K562 (cell line): ENCODE measurements at regions not wholly inside any gene's neighbourhood (a gene's known extent, or its start where the extent isn't known, plus 50 kb on each side); places are given as distances from the start of the nearest gene placed in this dataset.
A peak's percentile ranks its signal among the peaks of the same experiment; 100 is the strongest.

ENCODE experiments used
- ATAC-seq: fragments of 200-7000 bp; cut with Tn5 transposase; 3 replicates; pipeline ENCODE4 v1.9.1; 2020; ENCODE audit warnings: moderate library complexity
- BruUV-seq: library from RNA; stranded (reverse); fragments of 400-500 nt; replicated peaks from 2 replicates; lab custom pipeline; 2021; lab: Mats Ljungman, UMichigan
- CTCF ChIA-PET: fragments of 300-600 bp; formaldehyde crosslinking; extraction: SDS; loops from one replicate; lab custom pipeline; 2021; ENCODE audit warnings: low intra/inter-chr PET ratio; lab: Yijun Ruan, JAX
- POLR2A ChIA-PET: fragments of 300-600, 350-650 bp; sonication (Branson Sonifier 250); formaldehyde crosslinking; extraction: SDS; loops from one replicate; lab custom pipeline; 2021; ENCODE audit warnings: antibody characterized with exemption, inconsistent platforms; lab: Yijun Ruan, JAX
- DNase-seq, 4 experiments: peaks; one replicate each; pipeline versions ENCODE4 v3.0.0 to v3.0.0-alpha.2; 2011 to 2018; ENCODE audit warnings: low spot score in 3 of 4, mixed read lengths in 3 of 4; ENCODE audit errors: extremely low read depth in 1 of 4
- FAIRE-seq: peaks from 2 replicates; lab custom pipeline; 2011; peaks lifted over from hg19 to GRCh38; lab: Jason Lieb, UNC
- H2AFZ ChIP-seq: 2 replicates; pipeline ENCODE4 v1.6.0; 2011; ENCODE audit warnings: low read depth, low read length, control low read depth, inconsistent platforms
- H3K27ac ChIP-seq: fragments of 200-600 bp; 3 replicates; pipeline ENCODE4 v1.8.0; 2011; ENCODE audit warnings: low read depth, mild to moderate bottlenecking, control low read depth, inconsistent platforms, low read length, moderate library complexity, mixed read lengths; ENCODE audit errors: extremely low read depth
- H3K27me3 ChIP-seq, 2 experiments: fragments of 300-600 bp in 1 of 2; 2 replicates in 1 of 2; 3 replicates in 1 of 2; pipeline versions ENCODE4 v1.6.0 to v1.8.0; 2011; ENCODE audit warnings: inconsistent platforms in 2 of 2, low read length in 2 of 2, mild to moderate bottlenecking in 1 of 2, mixed read lengths in 1 of 2, moderate library complexity in 1 of 2; ENCODE audit not compliant: control insufficient read depth in 2 of 2, insufficient read depth in 2 of 2
- H3K36me3 ChIP-seq: fragments of 300-600 bp; 3 replicates; pipeline ENCODE4 v1.8.0; 2011; ENCODE audit warnings: mild to moderate bottlenecking, low read length, inconsistent platforms; ENCODE audit not compliant: control insufficient read depth, insufficient read depth
- H3K4me1 ChIP-seq, 2 experiments: fragments of 200-600 bp in 1 of 2; replicated peaks in 1 of 2; 2 replicates in 1 of 2; 3 replicates in 1 of 2; pipeline versions ENCODE4 v1.5.1 to v1.8.0; 2011; ENCODE audit warnings: inconsistent platforms in 2 of 2, low read length in 2 of 2, mild to moderate bottlenecking in 1 of 2, mixed read lengths in 1 of 2, moderate library complexity in 1 of 2; ENCODE audit not compliant: control insufficient read depth in 2 of 2, insufficient read depth in 2 of 2
- H3K4me2 ChIP-seq: 2 replicates; pipeline ENCODE4 v1.6.1; 2011; ENCODE audit warnings: low read length, control low read depth, inconsistent platforms, mixed read lengths; ENCODE audit not compliant: insufficient read depth
- H3K4me3 ChIP-seq: fragments of 200-600 bp; sonication (generic), shearing (Covaris generic); 2 replicates; pipeline ENCODE4 v1.5.1; 2016; ENCODE audit warnings: control low read depth, inconsistent platforms
- H3K79me2 ChIP-seq: fragments of 200-600 bp; 3 replicates; pipeline ENCODE4 v1.8.0; 2011; ENCODE audit warnings: low read length, inconsistent platforms; ENCODE audit not compliant: control insufficient read depth, insufficient read depth
- H3K9ac ChIP-seq, 2 experiments: 2 replicates each; pipeline versions ENCODE4 v1.6.0 to v1.6.1; 2011; ENCODE audit warnings: low read depth in 2 of 2, low read length in 2 of 2, control low read depth in 1 of 2, inconsistent platforms in 1 of 2, mild to moderate bottlenecking in 1 of 2, mixed read lengths in 1 of 2; ENCODE audit not compliant: insufficient read depth in 1 of 2
- H3K9me1 ChIP-seq: one replicate; pipeline ENCODE4 v1.6.0; 2011; ENCODE audit warnings: inconsistent platforms, mild to moderate bottlenecking, low read length, moderate library complexity; ENCODE audit not compliant: control insufficient read depth, insufficient read depth
- H3K9me3 ChIP-seq: replicated peaks from 2 replicates; pipeline ENCODE4 v1.5.1; 2011; ENCODE audit warnings: low read depth, low read length, inconsistent platforms; ENCODE audit not compliant: control insufficient read depth, insufficient read depth
- H4K20me1 ChIP-seq: replicated peaks from 2 replicates; pipeline ENCODE4 v1.6.1; 2011; ENCODE audit warnings: low read length, inconsistent platforms, mixed read lengths; ENCODE audit not compliant: control insufficient read depth, insufficient read depth
- BACH1 ChIP-seq: fragments of 200-800 bp; sonication (Bioruptor generic); IDR thresholded peaks from 2 replicates; pipeline ENCODE4 v1.6.1; 2016; ENCODE audit warnings: missing genetic modification characterization, missing compliant biosample characterization
- C11orf30 ChIP-seq: fragments of 450-650 bp; IDR thresholded peaks from 2 replicates; pipeline ENCODE4 v1.6.1; 2016; ENCODE audit warnings: low read depth, mild to moderate bottlenecking
- CCNT2 ChIP-seq: IDR thresholded peaks from 2 replicates; pipeline ENCODE4 v1.6.1; 2011; ENCODE audit warnings: borderline replicate concordance, low read depth, mild to moderate bottlenecking, moderate library complexity, mixed read lengths, low read length; ENCODE audit not compliant: insufficient read length; ENCODE audit errors: extremely low read depth
- ERF ChIP-seq: fragments of 450-650 bp; formaldehyde crosslinking; IDR thresholded peaks from 2 replicates; pipeline ENCODE4 v1.4.0; 2020; ENCODE audit warnings: mild to moderate bottlenecking, mixed read lengths
- KAT7 ChIP-seq: sonication (generic); formaldehyde crosslinking; IDR thresholded peaks from 2 replicates; pipeline ENCODE4 v1.8.0; 2022; ENCODE audit warnings: missing genetic modification reagents, mild to moderate bottlenecking, borderline replicate concordance
- KAT8 ChIP-seq: fragments of 450-650 bp; IDR thresholded peaks from 2 replicates; pipeline ENCODE4 v1.6.1; 2016; ENCODE audit warnings: low read depth, mild to moderate bottlenecking
- KDM1A ChIP-seq, 2 experiments: fragments of 450-650 bp; IDR thresholded peaks; 2 replicates each; pipeline ENCODE4 v1.6.1; 2016; ENCODE audit warnings: mild to moderate bottlenecking in 2 of 2
- MAFF ChIP-seq: IDR thresholded peaks from 2 replicates; pipeline ENCODE4 v1.6.1; 2012; ENCODE audit warnings: low read length, improper control_type of control experiment
- MAFG ChIP-seq: fragments of 450-650 bp; conservative IDR thresholded peaks from 2 replicates; pipeline ENCODE4 v1.6.1; 2016; ENCODE audit warnings: missing genetic modification characterization, missing compliant biosample characterization
- MAFK ChIP-seq: IDR thresholded peaks from 2 replicates; pipeline ENCODE4 v1.6.1; 2011; ENCODE audit warnings: low read length, improper control_type of control experiment
- NFE2 ChIP-seq: IDR thresholded peaks from 2 replicates; pipeline ENCODE4 v1.6.1; 2014; ENCODE audit warnings: antibody characterized with exemption, low read depth
- NFE2L1 ChIP-seq: fragments of 450-650 bp; IDR thresholded peaks from 2 replicates; pipeline ENCODE4 v1.6.1; 2016; ENCODE audit warnings: missing genetic modification characterization, low read depth, mild to moderate bottlenecking, missing compliant biosample characterization, moderate library complexity, borderline replicate concordance
- RCOR1 ChIP-seq, 2 experiments: IDR thresholded peaks; 2 replicates each; pipeline ENCODE4 v1.6.1; 2012; ENCODE audit warnings: low read depth in 2 of 2, low read length in 2 of 2, borderline replicate concordance in 1 of 2, improper control_type of control experiment in 1 of 2
- ZNF316 ChIP-seq: fragments of 450-650 bp; IDR thresholded peaks from 2 replicates; pipeline ENCODE4 v1.6.1; 2016
- WGBS: fragments of 100-300 bp; shearing (Covaris generic); methylation state at CpG from one replicate; pipeline ENCODE4 v1.1.6; 2016; ENCODE audit warnings: low coverage, mixed read lengths; ENCODE audit not compliant: insufficient coverage; ENCODE audit errors: missing lambda C conversion rate; 5-methylcytosine and 5-hydroxymethylcytosine counted together
- in situ Hi-C: fragments of 300-500 bp; cut with MboI; formaldehyde crosslinking; loops from 4 replicates; pipeline ENCODE4 v1.15.0; 2018; ENCODE audit warnings: inconsistent platforms, mixed read lengths
- intact Hi-C: fragments of 100-400 bp; cut with micrococcal nuclease; formaldehyde crosslinking; loops from 2 replicates; pipeline ENCODE4 v1.14.2; 2022
- TF ChIP-seq, protein P1 (sequence below), 2 experiments: IDR thresholded peaks in 1 of 2; conservative IDR thresholded peaks in 1 of 2; 2 replicates each; pipeline ENCODE4 v1.6.1; 2016; ENCODE audit warnings: low read depth in 2 of 2, mild to moderate bottlenecking in 1 of 2, missing compliant biosample characterization in 1 of 2, missing genetic modification characterization in 1 of 2, moderate library complexity in 1 of 2

DNA sequence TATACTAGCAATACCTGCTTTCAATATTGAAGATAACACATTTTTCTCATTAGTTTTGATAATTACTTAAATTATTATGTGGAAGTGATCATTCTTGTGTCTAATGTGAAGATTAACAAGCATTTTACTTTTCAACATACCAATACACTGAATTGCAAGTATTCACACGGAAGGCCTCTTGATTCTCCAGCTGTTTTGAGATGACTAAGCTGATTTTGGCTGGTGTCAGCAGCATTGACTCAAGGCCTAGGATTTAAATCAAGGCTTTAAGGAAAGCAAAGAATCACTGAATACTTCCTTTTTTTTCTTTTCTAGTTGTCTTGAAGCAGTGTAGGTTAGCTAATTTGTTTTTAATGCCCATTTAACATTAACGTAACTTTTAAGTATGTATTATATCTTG, 373.7 kb downstream of the SRGAP2C start:
- ChIA-PET POLR2A (no interaction called here), CTCF (no interaction called here)
- Histone ChIP-seq H3K36me3 (no peaks in the 10 kb centered on the region), H3K9ac (no peak overlapping the region), H3K27ac (no peak overlapping the region), H2AFZ (no peak overlapping the region), H3K79me2 (no peaks in the 10 kb centered on the region), H4K20me1 (no peaks in the 10 kb centered on the region), H3K4me3 (no peak overlapping the region), H3K9me1 (no peaks in the 10 kb centered on the region), H3K27me3 (no peaks in the 10 kb centered on the region), H3K9me3 (no peaks in the 10 kb centered on the region), H3K4me1 (no peaks in the 10 kb centered on the region), H3K4me2 (no peak overlapping the region)
- TF ChIP-seq KAT8 (no peak), NFE2L1 (tag) (peak; percentile 48; the same call in 1 of the 2 replicates), MAFG (tag) (peak; percentile 87), MAFK (peak; percentile 48), KAT7 (CRISPR knock-in tag) (no peak), NFE2 (peak; percentile 75), C11orf30 (peak; percentile 74), ZNF316 (peak; percentile 74), KDM1A (IDR thresholded peaks at IDR 0.05) (peak; percentile 58 to 60; a peak in 3 of 4 replicates), MAFF (peak; percentile 33; the same call in 1 of the 2 replicates), CCNT2 (no peak), BACH1 (tag) (peak; percentile 30; the same call in 1 of the 2 replicates), RCOR1 (IDR thresholded peaks at IDR 0.05; ENCODE audit: borderline replicate concordance in 1 of 2, low read depth in 2 of 2, low read length in 2 of 2) (peak; percentile 19 to 85; a peak in 2 of 4 replicates), ERF (no peak)
- TF ChIP-seq, protein P1, sequence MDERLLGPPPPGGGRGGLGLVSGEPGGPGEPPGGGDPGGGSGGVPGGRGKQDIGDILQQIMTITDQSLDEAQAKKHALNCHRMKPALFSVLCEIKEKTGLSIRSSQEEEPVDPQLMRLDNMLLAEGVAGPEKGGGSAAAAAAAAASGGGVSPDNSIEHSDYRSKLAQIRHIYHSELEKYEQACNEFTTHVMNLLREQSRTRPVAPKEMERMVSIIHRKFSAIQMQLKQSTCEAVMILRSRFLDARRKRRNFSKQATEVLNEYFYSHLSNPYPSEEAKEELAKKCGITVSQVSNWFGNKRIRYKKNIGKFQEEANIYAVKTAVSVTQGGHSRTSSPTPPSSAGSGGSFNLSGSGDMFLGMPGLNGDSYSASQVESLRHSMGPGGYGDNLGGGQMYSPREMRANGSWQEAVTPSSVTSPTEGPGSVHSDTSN (CRISPR knock-in tag; IDR thresholded peaks at IDR 0.05; ENCODE audit: low read depth), result no peak
- TF ChIP-seq, protein P1 (tag; conservative IDR thresholded peaks at IDR 0.05; ENCODE audit: low read depth), result 0 out of 2 replicates have a peak, but pooled peaks have one; percentile 14
- in situ Hi-C loops (no loop called here), intact Hi-C loops (no loop called here)
- peak in 1 of 4 experiments; percentile 5 for DNase-seq
- WGBS, result 7% methylated on average over 2 of the region's 2 CpGs
- ATAC-seq, result no peak
- no peak for FAIRE-seq
- BruUV-seq, result no TSS peak
